HT1080 (cell line): ENCODE measurements at regions not wholly inside any gene's neighbourhood (a gene's known extent, or its start where the extent isn't known, plus 50 kb on each side); places are given as distances from the start of the nearest gene placed in this dataset.

Experiments
- DNase-seq: peaks from one replicate; pipeline ENCODE4 v3.0.0-alpha.2; 2015; ENCODE audit warnings: low read depth

DNA sequence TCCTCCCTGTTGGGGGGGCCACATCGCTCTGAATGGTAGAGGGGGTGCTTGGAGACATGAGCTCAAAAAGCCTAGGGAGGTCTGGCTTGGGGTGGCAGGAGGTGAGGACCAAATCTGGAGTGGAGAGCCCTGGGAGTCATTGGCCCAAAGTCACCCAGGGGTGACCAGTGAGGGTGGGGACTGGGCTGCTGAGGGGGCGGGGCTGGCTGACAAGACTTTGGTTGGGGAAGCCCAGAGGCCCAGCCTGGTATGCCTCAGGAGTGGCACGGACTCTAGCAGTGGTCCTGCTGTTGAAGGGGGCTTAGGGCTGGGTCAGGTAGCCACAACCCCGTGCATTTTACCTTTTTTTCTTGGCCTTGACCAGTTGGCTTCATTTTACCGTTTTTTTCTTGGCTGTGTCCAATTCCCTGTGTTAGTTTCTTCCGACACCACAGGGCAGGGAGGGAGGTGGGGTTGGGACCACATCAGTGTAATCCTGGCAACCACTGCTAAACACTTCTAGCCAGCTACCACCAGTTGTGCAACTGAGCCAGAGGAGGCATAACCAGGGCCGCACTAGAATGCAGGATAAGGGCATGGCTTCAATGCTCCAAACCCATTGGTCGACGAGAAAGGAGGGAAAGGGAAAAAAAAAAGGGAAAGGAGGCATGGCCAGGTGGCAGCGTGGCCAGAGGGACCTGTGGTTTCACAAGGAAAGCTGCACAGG is 105.3 kb upstream of the C2CD4B start:
- no peak for DNase-seq

DNA sequence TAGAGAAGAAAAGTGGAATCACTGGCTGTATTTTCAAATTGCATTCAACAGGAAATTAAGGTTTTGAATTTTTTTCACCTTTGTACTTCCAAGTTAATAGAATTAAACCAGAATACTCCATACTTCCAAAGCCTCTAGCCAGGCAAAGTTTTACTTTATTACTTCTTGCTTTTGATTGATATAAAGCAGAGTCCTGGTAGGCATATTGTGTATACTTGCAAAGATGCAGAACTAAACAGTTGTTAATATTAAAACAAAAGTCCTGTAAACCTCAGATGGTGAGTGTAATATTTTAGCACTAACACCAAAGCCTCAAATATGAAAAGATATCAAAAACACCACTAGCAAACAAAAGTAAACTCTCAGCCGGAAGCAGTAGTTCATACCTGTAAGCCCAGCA is 107.2 kb upstream of the C2CD4B start:
- no peak for DNase-seq

DNA sequence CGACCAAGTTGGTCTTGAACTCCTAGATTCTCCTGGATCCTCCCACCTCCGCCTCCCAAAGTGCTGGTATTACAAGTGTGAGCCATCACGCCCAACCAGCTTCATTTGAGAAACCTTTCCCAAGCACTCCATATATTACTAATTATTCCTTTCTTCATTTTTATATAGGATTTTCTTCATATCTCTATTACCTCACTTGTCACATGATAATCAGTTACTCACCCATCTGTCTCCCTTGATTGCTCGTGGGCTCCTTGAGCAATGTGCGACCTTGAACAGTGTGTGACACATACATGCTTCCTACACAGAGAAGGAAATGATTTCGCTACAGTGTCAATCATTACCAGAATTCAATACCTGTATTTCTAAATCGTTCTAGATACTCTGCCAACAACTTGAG is 110.7 kb upstream of the C2CD4B start:
- peak; percentile 27 for DNase-seq

DNA sequence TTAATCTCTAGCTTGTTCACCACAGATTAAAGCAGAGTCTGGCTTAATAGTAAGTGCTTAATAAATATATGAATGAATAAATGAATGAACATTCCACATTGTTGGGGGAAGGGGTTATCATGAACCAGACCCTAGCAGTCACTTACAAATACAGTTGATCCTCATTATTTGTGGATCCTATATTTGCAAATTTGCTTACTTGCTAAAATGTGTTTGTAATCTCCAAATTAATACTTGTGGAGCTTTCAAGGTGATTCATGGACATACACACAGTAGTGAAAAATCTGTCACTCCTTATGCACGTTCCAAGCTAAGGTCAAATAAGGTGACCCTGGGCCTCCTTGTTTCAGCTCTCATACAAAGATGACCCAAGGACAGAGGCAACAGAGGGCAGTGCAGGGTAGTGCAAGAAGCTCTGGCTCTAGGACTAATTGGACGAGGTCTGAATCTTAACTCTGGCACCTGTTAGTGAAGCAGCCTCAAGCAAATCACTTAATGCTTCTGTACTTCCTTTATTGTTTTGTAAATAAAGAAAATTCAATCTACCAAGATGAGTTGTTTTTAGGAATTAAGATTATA is 112.8 kb upstream of the C2CD4B start:
- DNase-seq = no peak

DNA sequence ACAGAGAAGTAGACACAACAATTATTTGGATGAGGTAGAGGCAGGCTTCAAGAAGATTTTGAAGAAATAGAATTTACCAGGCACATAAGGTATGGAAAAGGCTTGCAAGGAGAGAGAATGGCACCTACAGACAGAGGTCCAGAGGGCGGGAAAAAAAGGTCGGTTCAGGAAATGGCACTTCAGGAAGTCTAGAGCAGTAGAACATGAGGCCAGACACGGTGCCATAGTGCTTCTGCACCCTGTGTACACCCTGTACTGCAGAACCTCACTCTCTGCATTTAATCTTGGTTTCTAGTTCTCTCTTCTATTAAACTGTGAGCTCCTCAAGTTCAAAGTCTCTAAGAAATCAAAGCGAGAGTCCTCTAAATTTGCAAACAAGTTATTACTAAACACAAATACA is 113.4 kb upstream of the C2CD4B start:
- no peak for DNase-seq

DNA sequence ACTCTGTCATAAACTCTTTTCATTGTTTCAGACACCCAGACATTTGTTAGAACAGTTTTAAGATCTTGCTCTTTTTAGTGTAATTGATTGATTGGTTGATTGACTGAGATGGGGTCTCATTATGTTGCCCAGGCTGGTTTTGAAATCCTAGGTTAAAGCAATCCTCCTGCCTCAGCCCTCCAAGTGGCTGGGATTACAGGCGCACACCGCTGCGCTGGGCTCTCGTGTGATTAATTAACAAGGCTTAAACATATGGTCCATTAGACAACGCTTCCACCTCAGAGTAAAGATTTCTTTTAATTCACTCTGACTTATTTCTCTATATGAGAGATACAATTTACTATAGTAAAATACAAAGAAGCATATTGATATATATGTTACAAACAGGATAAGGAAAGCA is 114.0 kb upstream of the C2CD4B start:
- DNase-seq = no peak

DNA sequence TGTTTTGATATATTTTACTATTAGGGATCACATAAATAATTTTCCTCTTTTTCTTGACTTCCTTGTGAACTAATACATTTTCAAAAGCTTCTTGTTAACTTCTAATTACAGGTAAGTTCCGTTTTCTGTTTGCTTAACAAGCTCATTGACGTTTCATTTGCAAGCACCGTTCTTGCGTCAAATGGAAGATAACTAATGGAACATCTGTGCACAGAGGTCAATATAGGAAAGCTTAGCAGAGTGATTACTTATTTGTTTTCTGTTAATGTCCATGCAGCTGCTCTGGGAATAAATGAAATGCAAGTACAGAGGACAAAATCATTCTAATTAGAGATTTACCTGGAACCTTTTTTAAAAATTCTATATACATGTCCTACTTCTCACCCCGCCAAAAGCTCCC is 115.5 kb upstream of the C2CD4B start:
- no peak for DNase-seq

DNA sequence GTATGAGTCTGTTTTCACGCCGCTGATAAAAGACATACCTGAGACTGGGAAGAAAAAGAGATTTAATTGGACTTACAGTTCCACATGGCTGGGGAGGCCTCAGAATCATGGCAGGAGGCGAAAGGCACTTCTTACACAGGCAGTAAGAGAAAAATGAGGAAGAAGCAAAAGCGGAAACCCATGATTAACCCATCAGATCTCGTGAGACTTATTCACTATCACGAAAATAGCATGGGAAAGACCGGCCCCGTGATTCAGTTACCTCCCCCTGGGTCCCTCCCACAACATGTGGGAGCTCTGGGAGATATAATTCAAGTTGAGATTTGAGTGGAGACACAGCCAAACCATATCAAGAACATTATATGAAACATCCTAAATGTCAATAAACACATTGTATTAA is 116.7 kb upstream of the C2CD4B start:
- peak; percentile 79 for DNase-seq

DNA sequence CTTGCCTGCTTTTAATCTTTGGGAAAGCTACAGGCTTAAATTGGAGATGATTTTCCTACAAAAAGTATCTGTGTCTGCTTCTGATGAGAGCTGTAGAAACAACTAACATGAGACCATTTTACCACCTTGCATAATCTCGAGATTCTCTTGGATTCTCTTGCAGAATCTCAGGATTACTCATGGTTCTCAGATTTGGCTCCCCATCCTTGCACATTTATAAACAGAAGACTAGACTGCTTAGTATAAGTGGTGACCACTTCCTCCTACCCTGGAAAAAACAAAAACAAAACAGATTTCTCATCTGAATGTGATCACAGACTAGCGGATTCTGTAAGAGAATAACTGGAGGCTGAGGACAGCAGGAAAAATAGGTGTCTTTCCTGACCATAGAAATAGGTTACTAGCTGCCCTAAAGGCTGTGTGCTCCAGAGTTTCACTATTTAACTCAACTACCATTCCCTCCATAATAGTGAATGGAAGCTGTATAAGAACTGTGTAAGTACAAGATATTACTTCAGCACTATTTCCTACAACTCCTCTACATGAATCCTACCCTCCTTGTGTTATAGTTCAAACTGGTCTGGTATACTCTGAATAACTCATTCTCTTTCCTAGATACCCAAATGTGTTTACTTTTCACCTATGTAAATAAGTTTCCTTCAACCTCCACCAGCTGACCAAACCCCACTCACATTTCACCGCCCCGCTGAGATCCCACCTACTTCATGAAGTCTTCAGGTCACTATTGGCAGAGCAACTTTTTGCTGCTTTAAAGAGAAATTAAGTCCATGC is 122.2 kb upstream of the C2CD4B start:
- DNase-seq = peak; percentile 26

DNA sequence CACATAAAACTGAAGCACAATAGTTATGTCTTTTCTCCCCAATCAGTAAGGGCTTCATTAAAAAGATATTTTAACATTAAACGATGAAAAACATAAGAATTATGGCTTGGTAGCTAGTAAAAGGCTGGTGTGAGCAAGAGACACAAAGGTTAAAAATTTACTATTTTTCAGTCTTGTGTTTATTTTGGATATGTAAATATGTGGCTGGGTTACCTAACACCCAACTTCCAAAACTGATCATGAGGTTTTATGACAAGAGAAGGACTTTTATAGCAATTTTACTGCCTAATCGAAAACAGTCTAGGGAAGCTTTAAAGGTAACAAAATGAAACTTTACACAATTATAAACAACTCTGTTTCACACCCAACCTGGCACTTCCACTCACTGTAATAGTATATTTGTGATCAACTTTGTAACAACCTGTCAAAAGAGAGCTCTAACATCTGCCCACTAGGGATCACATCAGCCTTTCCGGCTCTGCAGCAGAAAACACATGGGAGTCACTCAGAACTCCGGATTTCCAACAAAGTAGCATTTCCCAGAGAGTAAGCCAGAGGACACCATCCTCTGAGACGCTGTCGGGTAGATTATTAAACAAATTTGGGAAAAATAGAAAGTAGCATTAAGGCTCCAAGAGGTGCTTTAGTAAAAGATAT is 123.4 kb upstream of the C2CD4B start:
- no peak for DNase-seq

DNA sequence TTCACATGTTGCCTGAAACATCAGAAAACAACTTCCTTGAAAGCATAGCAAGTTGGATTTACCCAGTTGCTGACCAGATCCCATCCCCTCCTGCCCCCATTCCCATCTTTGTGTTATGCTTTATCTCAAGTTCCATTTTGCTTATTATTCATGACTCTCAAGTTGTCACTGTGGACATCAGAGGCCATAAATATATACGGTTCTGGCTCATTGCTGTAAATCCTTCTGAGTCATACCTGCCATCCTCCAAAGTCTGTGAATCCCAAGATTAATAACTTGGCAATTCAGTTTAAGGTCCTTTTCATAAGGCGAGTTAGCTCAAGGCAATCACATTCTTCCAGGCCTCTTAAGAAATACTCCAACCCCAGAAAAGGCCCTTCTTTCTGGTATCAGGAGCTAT is 126.2 kb upstream of the C2CD4B start:
- no peak for DNase-seq

DNA sequence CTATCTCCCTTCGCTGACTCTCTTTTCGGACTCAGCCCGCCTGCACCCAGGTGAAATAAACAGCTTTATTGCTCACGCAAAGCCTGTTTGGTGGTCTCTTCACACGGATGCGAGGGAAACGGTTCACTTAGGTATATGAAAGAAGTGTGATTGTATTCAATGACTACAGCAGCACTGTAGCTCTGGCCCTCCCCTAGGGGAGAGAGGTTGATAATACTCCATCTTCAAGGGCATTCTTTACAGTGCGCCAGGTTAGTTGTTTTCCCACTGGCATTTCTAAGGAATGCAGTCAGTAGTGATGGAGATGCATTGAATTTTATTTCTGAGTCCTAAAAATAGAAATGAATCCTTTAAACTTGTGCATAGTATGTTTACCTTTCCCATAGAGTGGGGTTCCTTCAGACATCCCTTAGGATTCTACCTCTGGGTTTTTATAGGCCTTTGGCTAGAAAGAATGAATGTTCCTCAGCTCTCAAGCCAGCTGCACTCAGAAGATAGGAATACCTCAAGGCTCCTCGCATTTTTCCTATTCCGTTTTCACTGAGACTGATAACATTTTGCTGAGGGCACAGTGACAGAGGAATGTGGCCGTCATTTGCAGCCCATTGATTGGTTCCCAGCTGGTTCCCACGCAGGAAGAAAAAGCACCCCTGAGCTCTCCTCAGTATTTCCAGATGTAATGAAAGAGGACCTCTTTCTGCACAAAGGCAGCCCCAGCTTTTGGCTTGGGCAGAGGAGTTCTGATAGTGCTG is 131.8 kb upstream of the C2CD4B start:
- DNase-seq = no peak

DNA sequence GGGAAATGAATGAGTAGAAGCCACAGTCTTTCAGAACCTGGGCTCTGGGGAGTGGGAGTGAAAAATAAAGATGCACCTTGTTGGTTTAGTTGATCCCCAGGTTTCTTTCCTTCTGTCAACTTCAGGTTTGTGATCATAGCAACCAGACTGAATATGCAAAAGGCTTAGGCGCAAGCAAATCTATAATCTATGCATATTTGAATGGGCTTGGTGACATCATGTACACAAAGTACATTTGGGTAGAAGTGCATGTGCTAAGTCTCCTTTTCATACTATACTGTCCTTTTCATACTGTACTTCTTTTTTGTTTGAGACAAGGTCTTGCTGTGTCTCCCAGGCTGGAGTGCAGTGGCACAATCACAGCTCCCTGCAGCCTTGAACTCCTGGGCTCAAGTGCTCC is 132.4 kb upstream of the C2CD4B start:
- DNase-seq = no peak

DNA sequence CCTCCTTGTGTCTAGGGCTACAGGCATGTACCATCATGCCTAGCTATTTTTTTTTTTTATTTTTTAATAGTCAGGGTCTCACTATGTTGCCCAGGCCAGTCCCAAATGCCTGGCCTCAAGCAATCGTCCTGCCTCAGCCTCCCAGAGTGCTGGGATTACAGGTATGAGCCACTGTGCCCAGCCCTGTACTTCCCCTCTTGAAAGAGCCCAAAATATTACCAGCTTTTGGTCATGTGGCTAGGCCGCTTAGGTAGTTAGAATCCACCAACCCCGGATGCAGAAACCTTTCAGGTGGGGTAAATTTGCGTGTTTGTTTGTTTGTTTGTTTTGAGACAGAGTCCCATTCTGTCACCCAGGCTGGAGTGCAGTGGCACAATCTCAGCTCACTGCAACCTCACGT is 132.8 kb upstream of the C2CD4B start:
- no peak for DNase-seq

DNA sequence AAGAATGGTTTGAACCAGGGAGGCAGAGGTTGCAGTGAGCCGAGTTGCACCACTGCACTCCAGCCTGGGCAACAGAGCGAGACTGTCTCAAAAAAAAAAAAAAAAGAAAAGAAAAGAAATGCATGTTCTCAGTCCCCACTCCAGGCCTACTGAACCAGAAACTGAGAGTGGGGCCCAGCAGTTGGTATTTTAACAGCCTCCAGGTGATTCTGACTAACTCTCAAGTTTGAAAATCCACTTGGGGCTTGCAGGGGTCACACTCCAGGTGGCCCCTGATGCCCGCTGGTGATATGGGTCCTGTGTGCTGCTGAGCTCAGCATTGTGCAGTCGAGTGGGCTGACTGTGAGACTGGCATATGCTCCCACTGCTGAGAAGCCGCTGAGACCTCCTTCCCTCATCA is 133.7 kb upstream of the C2CD4B start:
- DNase-seq = no peak

DNA sequence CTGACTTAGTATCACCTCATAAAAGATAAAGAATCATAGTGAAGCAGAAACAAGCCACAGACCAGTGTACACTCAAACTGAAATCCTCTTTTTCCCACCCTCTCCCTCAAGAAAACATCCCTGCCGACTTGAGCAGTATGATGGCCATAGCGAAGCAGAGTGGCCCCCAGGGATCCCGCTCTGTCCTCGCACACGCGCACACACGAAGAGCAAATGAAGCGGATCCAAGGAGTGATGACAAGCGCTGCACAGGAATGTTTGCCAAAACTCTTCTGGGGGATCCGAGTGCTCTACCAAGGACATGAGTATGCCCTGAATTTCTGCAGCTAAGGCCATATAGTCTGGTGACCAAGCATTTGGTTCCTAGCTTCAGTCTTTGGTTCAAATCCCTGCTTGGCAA is 134.5 kb upstream of the C2CD4B start:
- no peak for DNase-seq

DNA sequence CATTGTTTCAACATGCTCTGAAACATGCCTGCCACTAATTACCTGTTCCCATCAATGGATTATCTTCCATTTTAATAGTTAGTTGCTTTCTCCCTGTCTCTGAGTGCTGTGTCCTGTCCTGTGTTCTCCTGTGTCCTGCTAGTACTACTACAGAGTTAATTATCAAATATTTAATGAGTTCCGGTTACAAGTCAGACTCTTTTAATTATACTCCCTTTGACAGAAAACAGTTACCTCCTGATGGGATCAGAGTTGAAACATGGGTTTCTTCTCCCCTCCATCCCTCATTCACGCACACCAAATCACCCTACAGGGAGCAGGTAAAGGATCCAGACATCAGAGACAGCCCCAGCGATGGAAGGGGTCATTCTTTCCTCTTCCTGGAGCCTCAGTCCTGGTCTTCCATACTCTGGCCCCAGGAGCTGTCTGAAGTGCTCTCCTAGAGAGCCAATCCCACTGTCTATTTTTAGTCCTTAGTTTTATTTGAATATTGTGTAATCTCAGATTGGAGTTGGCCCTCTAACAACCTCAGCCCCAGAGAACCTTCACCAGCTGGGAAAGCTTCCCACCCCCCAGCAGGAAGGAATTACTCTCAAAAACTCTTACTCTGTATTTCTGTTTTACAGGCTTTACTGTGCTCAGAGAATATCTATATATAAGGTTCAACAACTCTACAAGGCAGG is 137.0 kb upstream of the C2CD4B start:
- DNase-seq = no peak

DNA sequence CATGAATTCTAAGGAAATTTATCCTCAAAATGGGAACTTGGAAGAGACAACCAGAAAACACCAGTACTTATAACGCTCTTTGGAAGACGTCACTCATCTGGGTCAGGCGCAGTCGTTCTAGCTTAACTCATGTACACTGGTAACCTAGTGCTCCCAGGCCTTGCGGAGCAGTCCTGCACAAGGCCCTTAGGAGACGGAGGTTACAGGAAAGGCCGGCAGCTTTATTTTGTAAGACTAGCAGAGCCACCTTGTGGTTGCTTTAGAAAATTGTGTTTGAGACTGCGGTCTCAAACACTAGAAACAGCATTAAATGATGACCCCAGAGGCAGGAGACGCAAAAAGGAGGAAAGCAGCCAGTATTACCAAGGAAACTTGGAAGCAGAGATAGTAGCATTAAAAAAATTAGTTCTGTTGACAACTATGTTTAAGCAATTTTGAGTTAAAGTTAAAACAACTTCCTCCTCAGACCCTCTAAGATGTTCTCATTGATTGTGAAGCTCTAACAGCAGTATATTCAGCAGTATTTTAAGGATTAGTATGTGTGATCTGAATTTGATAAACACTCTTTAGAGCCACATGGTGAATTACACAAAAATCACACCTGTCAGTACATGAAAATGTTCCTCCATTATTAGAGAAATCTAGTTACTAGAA is 141.9 kb upstream of the C2CD4B start:
- DNase-seq = peak; percentile 79

DNA sequence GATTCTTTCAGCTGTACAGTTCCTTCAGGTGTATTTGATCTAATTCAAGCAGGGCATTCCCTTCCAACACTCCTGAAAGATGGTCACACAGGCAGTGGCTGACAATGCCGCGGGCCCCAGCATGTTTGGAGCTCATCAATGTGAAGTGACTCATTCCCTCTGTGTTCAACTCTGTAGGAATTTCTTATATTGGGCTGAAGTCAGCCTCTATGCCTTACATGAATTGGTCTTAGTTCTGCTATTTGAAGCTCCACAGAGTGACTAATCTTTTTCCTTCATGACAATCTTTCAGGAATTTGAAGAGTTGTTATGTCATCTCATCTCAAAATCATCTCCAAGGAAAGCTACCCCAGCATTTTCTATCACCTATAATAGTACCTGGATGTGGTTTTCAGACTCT is 142.5 kb upstream of the C2CD4B start:
- peak; percentile 86 for DNase-seq

DNA sequence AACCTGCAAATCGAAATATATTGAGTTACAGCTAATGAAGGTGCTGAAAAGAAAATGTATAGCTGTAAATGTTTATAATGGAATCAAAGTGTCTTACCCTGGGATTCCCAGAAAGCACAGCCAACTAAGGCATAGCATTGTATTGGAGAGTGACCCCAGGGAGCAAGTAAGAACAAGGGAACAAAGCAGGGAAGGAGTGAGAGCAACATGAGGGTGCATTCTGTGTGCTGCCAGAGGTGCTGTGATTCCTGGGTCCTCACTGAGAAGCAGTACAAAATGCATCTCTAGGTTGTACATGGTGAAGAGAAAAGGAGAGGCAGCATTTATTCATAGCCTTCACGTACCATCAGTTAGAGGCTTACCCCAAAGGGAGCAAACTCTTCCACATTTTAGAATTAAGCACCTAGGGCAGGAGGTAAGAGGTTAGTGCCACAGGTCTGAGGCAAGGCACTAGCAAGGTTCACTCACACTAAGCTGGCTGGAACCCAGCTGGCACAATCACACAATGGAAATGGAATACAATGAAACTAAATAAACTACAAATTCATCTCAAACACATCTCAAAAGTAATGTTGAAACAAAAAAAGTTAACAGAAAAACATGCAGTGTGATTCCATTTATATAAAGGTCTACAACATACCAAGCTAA is 151.5 kb upstream of the C2CD4B start:
- DNase-seq = no peak
